Right forelimb (tissue), 1 donor: ENCODE measurements at regions not wholly inside any gene's neighbourhood (a gene's known extent, or its start where the extent isn't known, plus 50 kb on each side); places are given as distances from the start of the nearest gene placed in this dataset.
A peak's percentile ranks its signal among the peaks of the same experiment; 100 is the strongest.

ENCODE experiments used
- DNase-seq: peaks from one replicate; pipeline ENCODE4 v3.0.0-alpha.2; 2018

GRCh38 chr11:133787379-133788141, 57.8 kb downstream of the SPATA19 start:
- DNase-seq = peak; percentile 66

DNA sequence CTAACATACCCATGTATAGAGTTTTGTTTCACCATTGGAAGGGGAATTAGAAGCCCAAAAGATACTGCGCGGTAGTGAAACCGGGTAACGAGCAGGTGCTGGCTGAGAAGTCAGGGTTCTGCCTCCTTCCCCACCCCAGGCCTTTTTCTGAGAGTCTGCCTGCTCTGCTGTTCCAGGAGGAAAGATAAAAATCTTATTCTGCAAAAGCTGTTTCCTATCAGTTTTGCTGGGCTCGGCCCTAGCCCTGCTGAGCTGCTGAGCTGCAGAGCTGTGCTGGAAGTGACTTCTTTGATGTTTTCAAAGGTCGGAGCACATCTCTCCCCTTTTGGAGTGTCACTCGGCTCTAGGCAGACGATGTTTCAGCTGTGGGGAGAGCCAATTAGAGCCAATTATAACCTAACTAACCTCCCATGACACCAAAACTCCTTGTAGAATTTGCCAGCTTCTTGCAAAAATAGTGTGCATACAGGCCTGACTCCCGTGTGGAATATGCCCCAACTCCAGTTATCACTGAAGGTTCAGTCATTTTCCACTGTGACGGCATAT, 59.4 kb downstream of the SPATA19 start:
- DNase-seq = no peak

GRCh38 chr11:133784359-133784758, 61.0 kb downstream of the SPATA19 start:
- DNase-seq = no peak

GRCh38 chr11:133782116-133782725, 63.1 kb downstream of the SPATA19 start:
- no peak for DNase-seq

DNA sequence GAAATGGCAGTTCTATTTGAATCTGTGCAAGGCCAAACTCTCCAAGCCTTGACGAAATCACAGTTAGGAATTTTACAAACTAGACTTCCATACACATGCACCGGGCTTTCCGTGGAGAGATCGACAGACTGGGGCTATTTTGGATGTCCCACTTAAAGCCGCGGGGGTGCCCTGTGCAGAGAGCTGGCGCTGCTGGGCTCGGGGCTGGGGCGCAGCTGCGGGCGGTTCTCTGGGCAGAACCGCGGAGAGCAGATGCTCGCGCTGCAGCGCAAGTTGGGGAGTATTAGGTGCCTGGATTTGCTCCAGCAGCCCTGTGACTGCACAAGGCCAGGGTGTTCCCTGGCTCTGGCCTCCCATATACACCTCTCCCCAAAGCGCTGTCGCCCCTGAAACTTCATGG, 67.2 kb downstream of the SPATA19 start:
- no peak for DNase-seq

GRCh38 chr11:133776671-133777367, 68.5 kb downstream of the SPATA19 start:
- DNase-seq = no peak

DNA sequence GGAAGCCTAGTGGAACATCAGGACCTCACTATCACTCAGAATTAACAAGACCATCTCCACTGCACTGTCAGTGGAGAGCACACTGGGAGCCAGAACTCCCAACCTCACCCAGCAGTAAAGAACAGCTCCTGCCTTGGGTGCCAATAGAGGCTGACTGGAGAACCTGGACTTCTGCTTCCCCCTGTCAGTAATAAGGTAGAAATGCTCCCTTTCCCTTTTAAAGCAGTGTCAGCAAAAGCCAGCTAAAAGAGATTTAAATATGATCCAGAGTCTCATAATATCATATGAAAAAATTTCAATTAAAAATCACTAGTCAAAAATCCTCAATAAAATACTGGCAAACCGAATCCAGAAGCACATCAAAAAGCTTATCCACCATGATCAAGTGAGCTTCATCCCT, 82.8 kb downstream of the SPATA19 start:
- no peak for DNase-seq

DNA sequence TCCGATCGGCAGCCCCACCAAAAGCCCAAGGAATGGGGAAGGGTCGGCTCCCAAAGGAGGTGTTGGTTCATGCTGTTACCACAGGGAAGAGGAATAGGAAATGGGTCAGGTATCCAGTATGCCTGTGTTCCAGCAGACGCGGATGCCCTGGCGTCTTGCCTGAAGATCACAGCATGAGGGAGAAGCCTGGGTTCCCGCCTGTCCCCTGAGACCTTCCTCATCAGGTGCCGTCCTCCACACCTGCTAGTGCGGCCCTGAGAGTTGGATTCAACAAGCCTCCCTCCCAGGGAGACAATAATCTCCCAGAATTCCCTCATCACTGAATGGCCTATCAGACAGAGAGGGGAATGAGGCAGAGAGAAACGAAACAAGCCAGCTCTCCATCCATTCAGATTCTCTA, 92.2 kb downstream of the SPATA19 start:
- DNase-seq = no peak

GRCh38 chr11:133749841-133750240, 95.5 kb downstream of the SPATA19 start:
- DNase-seq = no peak

- DNase-seq = no peak
Measured at GRCh38 chr11:133747409-133747808, 97.9 kb downstream of the SPATA19 start.

DNA sequence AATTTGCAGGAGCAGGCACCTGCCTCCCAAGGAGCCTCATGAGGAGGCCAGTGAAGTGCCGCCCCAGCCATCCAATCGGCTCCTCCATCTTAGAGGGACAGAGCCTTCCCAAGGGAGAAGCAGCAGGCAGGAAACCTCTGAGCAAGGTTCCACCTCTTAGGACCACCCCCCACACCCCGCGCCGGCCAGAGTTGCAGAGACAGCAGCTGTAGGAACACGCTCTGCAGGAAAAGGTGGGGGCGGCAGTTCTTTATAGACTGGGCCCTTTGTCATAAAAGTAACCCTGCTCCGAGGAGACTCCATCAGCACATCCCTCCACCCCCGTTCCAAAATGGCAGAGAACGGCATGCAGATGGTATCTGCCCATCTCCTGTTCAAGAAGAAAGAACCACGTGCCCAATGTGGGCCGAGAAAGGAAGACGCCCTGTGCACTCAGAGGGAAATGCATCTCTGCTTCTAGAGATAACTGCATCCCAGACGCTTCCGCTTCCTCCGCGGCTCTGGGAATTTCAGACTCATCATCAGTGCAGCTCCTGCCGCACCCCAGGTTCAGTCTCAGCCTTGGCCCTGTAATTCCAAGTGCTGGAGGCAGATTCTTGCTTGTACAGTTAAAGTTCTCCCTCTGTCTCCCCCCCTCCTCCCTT, 98.5 kb downstream of the SPATA19 start:
- DNase-seq = no peak

DNA sequence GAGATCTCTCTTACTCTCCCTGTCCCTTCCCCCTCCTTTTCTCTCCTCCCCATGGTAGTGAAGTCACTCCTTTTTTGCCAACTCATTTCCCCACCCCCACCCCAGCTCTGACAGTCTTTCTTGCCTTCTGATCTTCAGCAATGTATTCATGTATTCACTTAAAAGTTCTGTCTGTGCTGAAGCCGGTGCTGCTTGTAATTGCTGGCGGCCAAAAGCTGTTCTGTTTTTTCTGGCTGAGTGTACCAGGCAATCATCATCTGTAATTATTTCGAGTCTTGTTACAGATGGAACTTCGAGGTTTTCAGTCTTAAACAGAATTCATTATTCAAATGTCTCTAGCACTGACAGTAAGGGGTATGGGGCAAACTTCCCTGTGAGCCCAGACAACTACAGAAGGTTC, 99.5 kb downstream of the SPATA19 start:
- no peak for DNase-seq

GRCh38 chr11:133742353-133742752, 103.0 kb downstream of the SPATA19 start:
- DNase-seq = no peak

GRCh38 chr11:133740963-133741362, 104.3 kb downstream of the SPATA19 start:
- no peak for DNase-seq

DNA sequence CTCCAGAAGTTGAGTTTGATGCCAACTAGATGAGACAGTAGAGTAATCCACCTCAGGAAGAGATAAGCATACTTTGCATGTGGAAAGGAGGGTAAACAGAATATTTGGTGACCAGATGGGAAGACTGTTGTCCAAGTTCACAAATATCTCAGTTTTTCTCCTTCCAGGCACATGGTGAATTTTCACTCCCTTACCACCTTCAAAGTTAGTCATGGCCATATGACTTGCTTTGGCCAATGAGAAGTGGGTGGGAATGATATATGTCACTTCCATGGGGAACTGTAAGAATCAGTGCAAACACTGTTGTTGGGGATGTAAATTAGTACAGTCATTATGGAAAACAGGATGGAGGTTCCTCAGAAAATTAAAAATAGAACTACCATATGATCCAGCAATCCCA, 105.8 kb downstream of the SPATA19 start:
- no peak for DNase-seq

DNA sequence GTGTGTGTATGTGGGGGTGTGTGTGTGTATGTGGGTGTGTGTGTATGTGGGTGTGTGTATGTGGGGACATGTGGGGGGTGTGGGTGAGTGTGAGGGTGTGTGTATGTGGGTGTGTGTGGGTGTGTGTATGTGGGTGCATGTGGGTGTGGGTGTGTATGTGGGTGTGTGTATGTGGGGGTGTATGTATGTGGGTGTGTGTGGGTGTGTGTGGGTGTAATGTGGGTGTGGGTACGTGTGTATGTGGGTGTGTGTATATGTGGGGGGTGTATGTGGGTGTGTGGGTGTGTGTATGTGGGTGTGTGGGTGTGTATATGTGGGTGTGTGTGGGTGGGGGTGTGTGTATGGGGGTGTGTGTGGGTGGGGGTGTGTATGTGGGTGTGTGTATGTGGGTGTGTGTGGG, 106.7 kb downstream of the SPATA19 start:
- no peak for DNase-seq

DNA sequence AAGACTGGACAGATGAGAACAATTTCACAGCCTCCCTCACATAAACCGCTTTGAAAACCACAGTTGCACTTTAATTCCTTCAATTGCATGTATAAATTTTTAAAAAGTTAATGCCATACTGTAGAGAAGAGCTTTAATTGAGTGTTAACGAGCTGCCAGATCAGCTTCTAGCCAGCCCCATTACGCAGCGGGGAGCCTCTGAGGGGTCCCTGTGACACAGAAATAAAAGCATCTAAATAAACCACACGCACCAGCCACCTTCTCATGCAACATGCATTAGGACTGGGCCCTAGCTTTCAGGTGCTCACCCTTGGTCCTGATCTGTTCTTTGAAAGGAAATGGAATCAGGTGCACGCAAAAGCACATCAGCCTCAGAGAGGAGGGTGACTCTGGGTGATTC, 111.7 kb downstream of the SPATA19 start:
- DNase-seq = no peak

GRCh38 chr11:133732109-133732674, 113.1 kb downstream of the SPATA19 start:
- DNase-seq = no peak

GRCh38 chr11:133727774-133728173, 117.5 kb downstream of the SPATA19 start:
- DNase-seq = no peak

GRCh38 chr11:133726542-133726941, 118.8 kb downstream of the SPATA19 start:
- no peak for DNase-seq

DNA sequence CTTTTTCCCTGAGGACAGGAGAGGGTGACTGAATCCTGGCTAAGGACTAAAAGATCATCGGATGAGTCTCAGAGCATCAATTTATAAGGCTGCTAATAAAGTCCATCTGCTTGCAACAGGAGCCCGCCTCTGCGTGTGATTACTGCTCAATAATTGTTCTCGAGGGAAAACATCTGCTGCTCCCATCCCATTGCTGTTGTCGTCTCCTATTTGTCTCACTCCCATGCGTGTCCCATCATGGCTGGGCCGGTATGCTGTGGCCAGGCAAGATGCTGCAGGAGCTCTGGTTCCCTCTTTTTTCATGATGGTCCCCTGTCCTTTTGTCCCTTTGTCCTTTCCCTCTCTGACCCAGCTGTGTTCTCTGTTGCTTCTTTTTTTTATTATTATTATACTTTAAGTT, 121.2 kb downstream of the SPATA19 start:
- DNase-seq = no peak

- DNase-seq = no peak
Measured at GRCh38 chr11:133723056-133723455, 122.3 kb downstream of the SPATA19 start.

DNA sequence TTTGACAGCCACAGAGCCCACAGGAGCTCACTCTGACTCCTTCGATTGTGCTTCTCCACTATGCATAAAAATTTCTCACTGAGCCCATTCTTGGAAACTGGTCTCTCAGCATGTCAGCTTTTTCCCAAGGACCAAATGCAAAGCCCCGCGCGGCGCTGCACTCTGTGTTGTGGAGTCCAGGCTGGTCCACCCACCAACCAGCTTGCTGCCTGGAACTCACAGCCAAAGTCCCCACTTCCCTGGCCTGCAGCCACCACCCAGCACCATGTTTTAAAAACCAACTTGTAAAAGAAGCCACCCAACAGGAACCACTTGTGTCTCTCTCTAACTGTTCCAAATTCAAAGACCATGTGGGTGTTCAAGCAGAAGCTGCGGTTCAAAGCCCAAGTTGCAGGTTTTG, 124.4 kb downstream of the SPATA19 start:
- no peak for DNase-seq
